ENCODE measurements at regions not wholly inside any gene's neighbourhood (a gene's known extent, or its start where the extent isn't known, plus 50 kb on each side); places are given as distances from the start of the nearest gene placed in this dataset.

DNA sequence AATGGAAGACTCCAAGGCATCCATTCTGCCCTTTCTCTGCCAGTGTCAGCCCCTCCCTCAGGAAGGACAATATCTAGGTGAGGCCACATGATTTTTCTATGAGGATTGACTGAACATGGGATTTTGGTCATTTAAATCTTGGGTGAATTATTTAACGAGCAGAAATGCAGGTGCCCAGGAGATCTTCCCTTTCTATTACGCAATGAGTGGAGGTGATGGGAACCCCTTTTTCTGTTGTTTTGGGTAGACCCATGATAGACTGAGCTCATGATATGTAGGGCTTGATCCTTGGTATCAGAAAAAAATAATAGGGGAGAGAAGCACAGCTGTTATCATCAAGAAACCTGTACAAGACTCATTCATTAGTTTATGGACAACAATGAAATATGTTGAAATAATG is 112.6 kb upstream of the SPTLC3 start:
- Mint-ChIP-seq H3K27ac (no peak overlapping the region), H3K4me1 (peaks cover 13 to 15% of the 10 kb centered on the region in 2 experiments), H3K27me3 (ENCODE audit: low read depth) (no peaks in the 10 kb centered on the region; the same call in 1 of the 2 replicates), H3K9me3 (peaks cover under 1% of the 10 kb centered on the region in 2 experiments; a peak in 3 of 5 replicates), H3K36me3 (ENCODE audit: insufficient read depth in 1 of 3, low read depth in 3 of 3) (peaks cover 0 to 2% (median under 1%) of the 10 kb centered on the region in 3 experiments; a peak in 1 of 7 replicates), H3K4me3 (no peak overlapping the region)
- Histone ChIP-seq H3K4ac (ENCODE audit: low read depth, low read length) (no peak overlapping the region), H3K79me1 (ENCODE audit: insufficient read depth, low read depth, low read length, poor library complexity, severe bottlenecking) (no peaks in the 10 kb centered on the region), H3K9ac (ENCODE audit: extremely low read depth, insufficient read length, low read length) (no peak overlapping the region), H4K5ac (ENCODE audit: insufficient read length, low read depth, low read length) (no peak overlapping the region), H2BK12ac (ENCODE audit: insufficient read length, low read depth, low read length) (no peak overlapping the region), H2BK20ac (ENCODE audit: low read depth, low read length, poor library complexity, severe bottlenecking) (no peak overlapping the region), H2BK120ac (ENCODE audit: low read depth, low read length, poor library complexity, severe bottlenecking) (no peak overlapping the region), H4K8ac (replicated peaks; ENCODE audit: insufficient read length, low read depth, low read length) (no peak overlapping the region), H2BK5ac (ENCODE audit: insufficient read length, low read length) (no peak overlapping the region), H3K27ac (ENCODE audit: insufficient read length, low read depth, low read length) (no peak overlapping the region), H3K23me2 (ENCODE audit: insufficient read length, low read depth, low read length, poor library complexity, severe bottlenecking) (no peaks in the 10 kb centered on the region), H3K56ac (ENCODE audit: insufficient read length, low read depth, low read length) (no peak overlapping the region), H3K14ac (ENCODE audit: insufficient read depth, low read length) (no peak overlapping the region), H3K9me3 (ENCODE audit: control insufficient read depth, low read depth, low read length) (no peaks in the 10 kb centered on the region), H3K4me1 (ENCODE audit: insufficient read depth, low read length) (peaks cover 6% of the 10 kb centered on the region; the same call in 1 of the 2 replicates), H2AFZ (ENCODE audit: low read length) (no peak overlapping the region), H2AK5ac (ENCODE audit: insufficient read length, low read length) (no peak overlapping the region), H3K18ac (ENCODE audit: insufficient read length, low read depth, low read length) (no peak overlapping the region), H4K20me1 (ENCODE audit: control insufficient read depth, insufficient read depth, insufficient read length) (no peaks in the 10 kb centered on the region), H3K79me2 (ENCODE audit: insufficient read depth, low read length) (no peaks in the 10 kb centered on the region), H4K91ac (ENCODE audit: insufficient read length, low read depth, low read length) (no peak overlapping the region), H3T11ph (ENCODE audit: low read length) (no peak overlapping the region), H3K4me2 (ENCODE audit: insufficient read depth, insufficient read length, low read length) (no peak overlapping the region), H2BK15ac (ENCODE audit: low read depth, low read length) (no peak overlapping the region), H3K27me3 (ENCODE audit: insufficient read depth, low read length) (no peaks in the 10 kb centered on the region), H3K23ac (ENCODE audit: insufficient read length, low read depth, low read length) (no peak overlapping the region)
- WGBS (ENCODE audit: extremely low coverage, insufficient read length, low lambda C conversion rate) = no CpG with 5 or more reads among the region's 2 CpGs
- DNase-seq = no peak
- TF ChIP-seq CTCF (conservative IDR thresholded peaks at IDR 0.05) = no peak
